SK-N-SH treated with all-trans-retinoic acid at 6 μM for 48 hours (cell line): ENCODE measurements at regions not wholly inside any gene's neighbourhood (a gene's known extent, or its start where the extent isn't known, plus 50 kb on each side); places are given as distances from the start of the nearest gene placed in this dataset.

Experiments
- ARNTL ChIP-seq: fragments of 450-650 bp; formaldehyde crosslinking; IDR thresholded peaks from 2 replicates; pipeline ENCODE4 v1.5.0; 2020; ENCODE audit warnings: low read depth, mild to moderate bottlenecking, moderate library complexity, borderline replicate concordance
- PPARA ChIP-seq: fragments of 250-450 bp; sonication (Bioruptor Pico); IDR thresholded peaks from 2 replicates; pipeline ENCODE4 v1.5.0; 2020; ENCODE audit warnings: mild to moderate bottlenecking, borderline replicate concordance
- RARB ChIP-seq: fragments of 250-450 bp; sonication (Bioruptor Pico); IDR thresholded peaks from 2 replicates; pipeline ENCODE4 v1.8.0; 2021; ENCODE audit warnings: mild to moderate bottlenecking, moderate library complexity
- TCF4 ChIP-seq: fragments of 250-450 bp; sonication (Bioruptor Pico); IDR thresholded peaks from 2 replicates; pipeline ENCODE4 v1.8.0; 2021; ENCODE audit warnings: mild to moderate bottlenecking, moderate library complexity, borderline replicate concordance
- TOX ChIP-seq: fragments of 250-450 bp; sonication (Bioruptor Pico); IDR thresholded peaks from 2 replicates; pipeline ENCODE4 v1.8.0; 2021; ENCODE audit warnings: mild to moderate bottlenecking, moderate library complexity, borderline replicate concordance
- ZNF565 ChIP-seq: fragments of 450-650 bp; formaldehyde crosslinking; conservative IDR thresholded peaks from 2 replicates; pipeline ENCODE4 v1.5.0; 2020; ENCODE audit warnings: low read depth, mild to moderate bottlenecking, moderate library complexity
- ZNF70 ChIP-seq: fragments of 450-650 bp; formaldehyde crosslinking; IDR thresholded peaks from 2 replicates; pipeline ENCODE4 v1.5.0; 2020; ENCODE audit warnings: mild to moderate bottlenecking, moderate library complexity
- ZNF8 ChIP-seq: fragments of 450-650 bp; formaldehyde crosslinking; IDR thresholded peaks from 2 replicates; pipeline ENCODE4 v1.5.0; 2020; ENCODE audit warnings: mild to moderate bottlenecking, moderate library complexity
- TF ChIP-seq, protein P1 (sequence below): fragments of 250-450 bp; sonication (Bioruptor Pico); IDR thresholded peaks from 2 replicates; pipeline ENCODE4 v1.8.0; 2020; ENCODE audit warnings: mild to moderate bottlenecking, moderate library complexity, borderline replicate concordance
- TF ChIP-seq, protein P2 (sequence below): fragments of 250-450 bp; sonication (Bioruptor Pico); IDR thresholded peaks from 2 replicates; pipeline ENCODE4 v1.5.0; 2020; ENCODE audit warnings: mild to moderate bottlenecking, moderate library complexity
- TF ChIP-seq, protein P3 (sequence below): fragments of 250-450 bp; sonication (Bioruptor Pico); IDR thresholded peaks from 2 replicates; pipeline ENCODE4 v1.5.1; 2020; ENCODE audit warnings: low read depth, mild to moderate bottlenecking, moderate library complexity

DNA sequence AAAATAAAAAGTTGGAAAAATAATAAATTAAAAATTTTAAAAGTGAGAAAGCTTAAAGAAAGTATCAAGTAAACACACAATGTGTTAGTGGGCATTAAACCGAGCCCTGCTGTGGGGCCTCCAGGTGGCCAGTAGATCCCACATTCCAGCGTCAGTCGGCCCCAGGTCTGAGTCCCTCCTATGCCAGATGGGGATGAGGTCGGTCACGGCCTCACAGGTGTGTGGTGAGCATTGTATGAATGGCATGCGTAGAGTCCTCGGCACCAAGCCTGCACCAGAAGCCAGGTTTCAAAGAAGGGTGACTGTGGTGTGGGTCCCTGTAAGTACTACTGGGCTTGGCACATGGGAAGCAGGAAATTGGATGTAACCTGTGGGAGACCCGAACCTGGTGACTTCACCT is 75.6 kb upstream of the MSX1 start:
- no peak for TF ChIP-seq ZNF565
- TF ChIP-seq, protein P1, sequence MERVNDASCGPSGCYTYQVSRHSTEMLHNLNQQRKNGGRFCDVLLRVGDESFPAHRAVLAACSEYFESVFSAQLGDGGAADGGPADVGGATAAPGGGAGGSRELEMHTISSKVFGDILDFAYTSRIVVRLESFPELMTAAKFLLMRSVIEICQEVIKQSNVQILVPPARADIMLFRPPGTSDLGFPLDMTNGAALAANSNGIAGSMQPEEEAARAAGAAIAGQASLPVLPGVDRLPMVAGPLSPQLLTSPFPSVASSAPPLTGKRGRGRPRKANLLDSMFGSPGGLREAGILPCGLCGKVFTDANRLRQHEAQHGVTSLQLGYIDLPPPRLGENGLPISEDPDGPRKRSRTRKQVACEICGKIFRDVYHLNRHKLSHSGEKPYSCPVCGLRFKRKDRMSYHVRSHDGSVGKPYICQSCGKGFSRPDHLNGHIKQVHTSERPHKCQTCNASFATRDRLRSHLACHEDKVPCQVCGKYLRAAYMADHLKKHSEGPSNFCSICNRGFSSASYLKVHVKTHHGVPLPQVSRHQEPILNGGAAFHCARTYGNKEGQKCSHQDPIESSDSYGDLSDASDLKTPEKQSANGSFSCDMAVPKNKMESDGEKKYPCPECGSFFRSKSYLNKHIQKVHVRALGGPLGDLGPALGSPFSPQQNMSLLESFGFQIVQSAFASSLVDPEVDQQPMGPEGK (CRISPR knock-in tag) = no peak
- TF ChIP-seq RARB (CRISPR knock-in tag) = no peak
- TF ChIP-seq, protein P2, sequence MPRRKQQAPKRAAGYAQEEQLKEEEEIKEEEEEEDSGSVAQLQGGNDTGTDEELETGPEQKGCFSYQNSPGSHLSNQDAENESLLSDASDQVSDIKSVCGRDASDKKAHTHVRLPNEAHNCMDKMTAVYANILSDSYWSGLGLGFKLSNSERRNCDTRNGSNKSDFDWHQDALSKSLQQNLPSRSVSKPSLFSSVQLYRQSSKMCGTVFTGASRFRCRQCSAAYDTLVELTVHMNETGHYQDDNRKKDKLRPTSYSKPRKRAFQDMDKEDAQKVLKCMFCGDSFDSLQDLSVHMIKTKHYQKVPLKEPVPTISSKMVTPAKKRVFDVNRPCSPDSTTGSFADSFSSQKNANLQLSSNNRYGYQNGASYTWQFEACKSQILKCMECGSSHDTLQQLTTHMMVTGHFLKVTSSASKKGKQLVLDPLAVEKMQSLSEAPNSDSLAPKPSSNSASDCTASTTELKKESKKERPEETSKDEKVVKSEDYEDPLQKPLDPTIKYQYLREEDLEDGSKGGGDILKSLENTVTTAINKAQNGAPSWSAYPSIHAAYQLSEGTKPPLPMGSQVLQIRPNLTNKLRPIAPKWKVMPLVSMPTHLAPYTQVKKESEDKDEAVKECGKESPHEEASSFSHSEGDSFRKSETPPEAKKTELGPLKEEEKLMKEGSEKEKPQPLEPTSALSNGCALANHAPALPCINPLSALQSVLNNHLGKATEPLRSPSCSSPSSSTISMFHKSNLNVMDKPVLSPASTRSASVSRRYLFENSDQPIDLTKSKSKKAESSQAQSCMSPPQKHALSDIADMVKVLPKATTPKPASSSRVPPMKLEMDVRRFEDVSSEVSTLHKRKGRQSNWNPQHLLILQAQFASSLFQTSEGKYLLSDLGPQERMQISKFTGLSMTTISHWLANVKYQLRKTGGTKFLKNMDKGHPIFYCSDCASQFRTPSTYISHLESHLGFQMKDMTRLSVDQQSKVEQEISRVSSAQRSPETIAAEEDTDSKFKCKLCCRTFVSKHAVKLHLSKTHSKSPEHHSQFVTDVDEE = no peak
- TF ChIP-seq ZNF70 (CRISPR knock-in tag) = no peak
- no peak for TF ChIP-seq ARNTL (CRISPR knock-in tag)
- TF ChIP-seq, protein P3, sequence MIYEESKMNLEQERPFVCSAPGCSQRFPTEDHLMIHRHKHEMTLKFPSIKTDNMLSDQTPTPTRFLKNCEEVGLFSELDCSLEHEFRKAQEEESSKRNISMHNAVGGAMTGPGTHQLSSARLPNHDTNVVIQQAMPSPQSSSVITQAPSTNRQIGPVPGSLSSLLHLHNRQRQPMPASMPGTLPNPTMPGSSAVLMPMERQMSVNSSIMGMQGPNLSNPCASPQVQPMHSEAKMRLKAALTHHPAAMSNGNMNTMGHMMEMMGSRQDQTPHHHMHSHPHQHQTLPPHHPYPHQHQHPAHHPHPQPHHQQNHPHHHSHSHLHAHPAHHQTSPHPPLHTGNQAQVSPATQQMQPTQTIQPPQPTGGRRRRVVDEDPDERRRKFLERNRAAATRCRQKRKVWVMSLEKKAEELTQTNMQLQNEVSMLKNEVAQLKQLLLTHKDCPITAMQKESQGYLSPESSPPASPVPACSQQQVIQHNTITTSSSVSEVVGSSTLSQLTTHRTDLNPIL (CRISPR knock-in tag) = no peak
- no peak for TF ChIP-seq TOX (CRISPR knock-in tag)
- no peak for TF ChIP-seq PPARA
- no peak for TF ChIP-seq TCF4 (CRISPR knock-in tag)
- no peak for TF ChIP-seq ZNF8 (CRISPR knock-in tag)
